Omental fat pad (tissue), 3 donors: ENCODE measurements at regions not wholly inside any gene's neighbourhood (a gene's known extent, or its start where the extent isn't known, plus 50 kb on each side); places are given as distances from the start of the nearest gene placed in this dataset.
"Not testable (repeated sequence)": the region's sequence is repeated elsewhere in the genome, so short reads cannot be mapped to it uniquely, and the experiment has no call there.

Experiments used
- ATAC-seq: fragments of 150-250 bp; one replicate; pipeline ENCODE4 v1.9.1; 2016; ENCODE audit warnings: mild to moderate bottlenecking, moderate library complexity; ENCODE audit not compliant: low FRiP score
- DNase-seq: peaks from one replicate; pipeline ENCODE4 v3.0.0-alpha.2; 2019; ENCODE audit warnings: low spot score
- TF ChIP-seq, protein P1 (sequence below), 3 donors: fragments of 450-650 bp; IDR thresholded peaks; one replicate each; pipeline ENCODE4 v1.5.1; 2016 to 2017; ENCODE audit warnings: antibody characterized with exemption in 3 of 3, mild to moderate bottlenecking in 3 of 3, moderate library complexity in 2 of 3

DNA sequence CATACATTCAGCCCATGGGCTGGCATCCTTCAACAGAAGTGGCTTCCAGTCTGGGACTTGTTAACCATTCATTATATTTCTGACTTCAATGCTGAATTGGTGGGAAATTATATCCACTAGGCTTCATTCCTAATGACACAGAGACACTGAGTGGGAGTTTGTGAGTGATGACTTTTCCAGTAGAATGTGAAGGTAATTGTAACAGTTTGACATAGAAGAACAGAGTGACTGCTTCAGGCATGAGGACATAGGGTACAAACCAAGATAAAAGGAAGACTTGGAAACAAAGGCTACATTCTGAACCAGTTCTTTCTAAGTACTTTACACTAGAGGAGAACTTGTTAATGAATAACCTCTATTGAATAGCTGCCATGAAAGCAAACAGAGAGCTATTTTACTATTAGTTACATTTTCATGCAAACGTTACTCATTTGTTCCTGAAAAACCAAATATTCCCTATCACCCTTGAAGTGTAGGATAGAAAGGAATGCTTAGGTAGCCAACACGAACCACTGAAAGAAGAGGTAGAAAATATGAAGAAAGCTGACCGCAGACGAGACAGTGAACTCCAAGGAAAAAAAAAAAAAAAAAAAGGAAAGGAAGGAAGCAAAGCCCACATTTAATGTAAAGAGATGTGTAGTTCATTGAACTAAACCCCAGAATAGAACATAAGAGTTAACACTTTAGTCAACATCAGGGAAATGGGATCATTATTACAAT, 237.0 kb upstream of the SEMA3C start:
- TF ChIP-seq, protein P1, sequence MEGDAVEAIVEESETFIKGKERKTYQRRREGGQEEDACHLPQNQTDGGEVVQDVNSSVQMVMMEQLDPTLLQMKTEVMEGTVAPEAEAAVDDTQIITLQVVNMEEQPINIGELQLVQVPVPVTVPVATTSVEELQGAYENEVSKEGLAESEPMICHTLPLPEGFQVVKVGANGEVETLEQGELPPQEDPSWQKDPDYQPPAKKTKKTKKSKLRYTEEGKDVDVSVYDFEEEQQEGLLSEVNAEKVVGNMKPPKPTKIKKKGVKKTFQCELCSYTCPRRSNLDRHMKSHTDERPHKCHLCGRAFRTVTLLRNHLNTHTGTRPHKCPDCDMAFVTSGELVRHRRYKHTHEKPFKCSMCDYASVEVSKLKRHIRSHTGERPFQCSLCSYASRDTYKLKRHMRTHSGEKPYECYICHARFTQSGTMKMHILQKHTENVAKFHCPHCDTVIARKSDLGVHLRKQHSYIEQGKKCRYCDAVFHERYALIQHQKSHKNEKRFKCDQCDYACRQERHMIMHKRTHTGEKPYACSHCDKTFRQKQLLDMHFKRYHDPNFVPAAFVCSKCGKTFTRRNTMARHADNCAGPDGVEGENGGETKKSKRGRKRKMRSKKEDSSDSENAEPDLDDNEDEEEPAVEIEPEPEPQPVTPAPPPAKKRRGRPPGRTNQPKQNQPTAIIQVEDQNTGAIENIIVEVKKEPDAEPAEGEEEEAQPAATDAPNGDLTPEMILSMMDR (IDR thresholded peaks at IDR 0.05), result no peak
- ATAC-seq (no peak), DNase-seq (no peak)

DNA sequence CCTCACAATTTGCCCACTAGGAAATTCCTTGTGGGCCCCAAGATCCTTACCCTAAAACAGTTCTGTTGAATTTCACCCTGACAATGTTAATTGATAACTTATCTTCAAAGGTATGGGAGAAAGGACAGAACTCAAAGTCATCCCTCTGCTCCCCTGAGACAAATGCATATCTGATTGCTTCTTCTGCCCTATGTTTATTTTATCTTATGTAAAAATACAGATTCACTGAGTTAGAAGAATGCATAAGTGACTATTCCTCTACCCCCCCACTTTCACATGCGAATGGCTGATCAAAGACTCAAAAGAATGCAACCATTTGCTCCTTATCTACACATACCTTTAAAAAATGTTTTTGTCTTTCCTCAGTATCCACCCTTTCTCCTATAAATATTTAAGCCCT, 235.7 kb upstream of the SEMA3C start:
- TF ChIP-seq, protein P1 (IDR thresholded peaks at IDR 0.05), result no peak
- no peak for ATAC-seq
- DNase-seq, result no peak

DNA sequence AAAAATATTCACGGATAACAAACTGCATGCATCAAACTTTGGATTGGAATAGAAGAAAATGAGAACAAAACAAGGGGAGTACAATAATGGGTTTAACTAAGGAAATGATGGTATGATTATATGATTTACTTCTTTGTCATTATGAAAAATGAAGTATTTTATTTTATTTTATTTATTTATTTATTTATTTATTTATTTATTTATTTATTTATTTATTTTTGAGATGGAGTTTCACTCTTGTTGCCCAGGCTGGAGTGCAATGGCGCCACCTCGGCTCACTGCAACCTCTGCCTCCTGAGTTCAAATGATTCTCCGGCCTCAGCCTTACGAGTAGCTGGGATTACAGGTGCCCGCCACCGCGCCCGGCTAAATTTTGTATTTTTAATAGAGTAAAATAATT, 234.1 kb upstream of the SEMA3C start:
- DNase-seq, ATAC-seq: not testable (repeated sequence)

DNA sequence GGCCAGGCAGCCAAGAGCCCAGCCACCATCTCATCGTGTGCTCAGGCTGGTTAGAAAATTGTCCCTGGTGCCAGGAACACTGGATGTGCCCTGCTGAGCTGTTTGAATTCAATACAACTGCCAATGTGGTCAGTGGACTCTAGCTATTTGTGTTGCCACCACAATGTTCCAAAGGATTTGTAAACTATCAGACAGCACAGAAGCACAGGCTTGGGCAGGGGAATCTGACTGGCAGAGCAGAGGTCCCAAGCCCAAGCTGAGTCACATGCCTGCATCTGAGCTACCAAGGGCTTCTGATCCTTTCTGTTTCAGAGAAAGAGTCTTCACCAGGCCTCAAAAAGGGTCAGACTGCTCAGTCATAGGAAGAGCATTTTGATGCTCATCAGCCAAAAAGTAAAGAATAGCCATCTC, 232.1 kb upstream of the SEMA3C start:
- TF ChIP-seq, protein P1 (IDR thresholded peaks at IDR 0.05), result no peak
- DNase-seq, result no peak
- ATAC-seq, result no peak

DNA sequence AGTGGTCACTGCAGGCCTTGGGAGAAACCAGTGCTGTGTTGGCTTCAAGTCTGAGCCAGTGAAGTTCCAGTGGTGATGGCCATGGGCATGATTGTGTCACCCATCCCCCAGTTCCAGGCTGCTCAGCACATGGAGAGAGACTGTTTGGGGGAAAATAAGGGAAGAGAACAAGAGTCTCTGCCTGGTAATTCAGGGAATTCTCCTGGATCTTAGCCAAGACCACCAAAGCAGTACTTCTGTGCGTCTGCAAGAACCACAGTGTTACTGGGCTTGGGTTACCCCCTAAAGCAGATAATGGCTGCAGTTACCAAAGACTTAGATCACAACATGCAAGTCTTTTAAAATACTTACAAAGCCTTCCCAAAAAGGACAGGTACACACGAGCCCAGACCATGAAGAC, 225.0 kb upstream of the SEMA3C start:
- TF ChIP-seq, protein P1 (IDR thresholded peaks at IDR 0.05), result no peak
- DNase-seq (no peak), ATAC-seq (no peak)

DNA sequence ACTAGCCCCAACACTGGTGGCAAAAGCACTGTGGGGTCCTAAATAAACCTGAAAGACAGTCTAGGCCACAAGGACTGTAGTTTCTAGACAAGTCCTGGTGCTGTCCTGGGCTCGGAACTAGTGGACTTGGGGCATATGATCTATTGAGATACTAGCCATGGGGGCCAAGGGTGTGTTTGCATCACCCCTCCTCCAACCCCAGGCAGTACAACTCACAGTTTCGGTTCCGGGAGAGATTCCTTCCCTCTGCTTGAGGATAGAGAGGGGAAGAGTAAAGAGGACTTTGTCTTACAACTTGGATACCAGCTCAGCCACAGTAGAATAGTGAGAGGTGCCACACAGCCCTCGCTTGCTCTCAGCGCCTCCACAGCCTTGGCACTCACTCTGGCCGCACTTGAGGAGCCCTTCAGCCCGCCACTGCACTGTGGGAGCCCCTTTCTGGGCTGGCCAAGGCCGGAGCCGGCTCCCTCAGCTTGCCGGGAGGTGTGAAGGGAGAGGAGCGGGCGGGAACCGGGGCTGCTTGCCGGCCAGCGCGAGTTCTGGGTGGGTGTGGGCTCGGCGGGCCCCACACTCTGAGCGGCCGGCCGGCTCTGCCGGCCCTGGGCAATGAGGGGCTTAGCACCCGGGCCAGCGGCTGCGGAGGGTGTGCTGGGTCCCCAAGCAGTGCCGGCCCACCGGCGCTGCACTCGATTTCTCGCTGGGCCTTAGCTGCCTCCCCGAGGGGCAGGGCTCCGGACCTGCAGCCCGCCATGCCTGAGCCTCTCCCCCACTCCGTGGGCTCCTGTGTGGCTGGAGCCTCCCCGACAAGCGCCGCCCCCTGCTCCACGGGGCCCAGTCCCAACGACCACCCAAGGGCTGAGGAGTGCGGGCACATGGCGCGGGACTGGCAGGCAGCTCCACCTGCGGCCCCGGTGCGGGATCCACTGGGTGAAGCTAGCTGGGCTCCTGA, 222.7 kb upstream of the SEMA3C start:
- ATAC-seq, DNase-seq: not testable (repeated sequence)

DNA sequence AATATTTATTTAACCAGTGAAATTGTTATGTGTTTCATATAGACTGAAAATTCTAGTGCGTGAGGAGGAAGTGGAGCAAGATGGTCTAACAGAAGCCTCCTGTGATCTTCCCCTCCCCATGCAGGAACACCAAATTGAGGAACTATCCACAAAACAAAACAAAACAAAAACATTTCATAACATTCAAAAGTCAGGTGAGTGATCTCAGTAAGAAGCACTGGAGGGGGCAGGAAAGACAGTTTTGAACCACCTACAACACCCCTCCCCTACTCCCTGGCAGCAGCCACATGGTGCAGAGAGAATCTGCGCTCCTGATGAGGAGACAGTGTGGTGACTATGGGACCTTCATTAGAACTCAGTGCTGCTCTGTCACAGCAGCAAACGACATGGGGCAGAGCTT, 221.9 kb upstream of the SEMA3C start:
- DNase-seq, result no peak
- TF ChIP-seq, protein P1 (IDR thresholded peaks at IDR 0.05), result no peak
- no peak for ATAC-seq

DNA sequence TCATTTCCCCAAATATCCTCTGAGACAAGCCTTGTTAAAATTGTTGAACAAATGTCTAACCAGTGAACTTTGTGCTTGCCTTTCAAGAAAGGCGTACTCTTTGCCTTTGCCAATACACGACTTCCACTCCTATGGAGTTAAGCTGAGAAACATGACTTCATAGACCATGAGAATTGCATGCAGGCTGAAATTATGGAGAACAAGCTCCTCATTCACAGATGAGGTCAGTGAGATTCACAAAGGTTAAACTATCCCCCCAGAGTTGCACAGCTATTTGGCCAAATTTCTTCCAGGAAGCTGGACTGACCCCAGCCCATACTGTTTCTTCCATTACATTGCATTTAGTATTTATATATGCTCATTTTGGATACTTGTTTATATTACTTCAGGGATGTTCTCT, 221.4 kb upstream of the SEMA3C start:
- TF ChIP-seq, protein P1 (IDR thresholded peaks at IDR 0.05), result no peak
- no peak for ATAC-seq
- DNase-seq, result no peak
